Esophagus muscularis mucosa (tissue), 4 donors: ENCODE measurements at regions not wholly inside any gene's neighbourhood (a gene's known extent, or its start where the extent isn't known, plus 50 kb on each side); places are given as distances from the start of the nearest gene placed in this dataset.

Source experiments
- EP300 ChIP-seq: sonication (generic); formaldehyde crosslinking; IDR thresholded peaks from one replicate; pipeline ENCODE4 v1.6.1; 2017; ENCODE audit warnings: antibody characterized with exemption
- POLR2A ChIP-seq: fragments of 450-650 bp; IDR thresholded peaks from one replicate; pipeline ENCODE4 v1.6.1; 2017; ENCODE audit warnings: antibody characterized with exemption, moderate library complexity, mild to moderate bottlenecking, low read depth
- POLR2AphosphoS5 ChIP-seq, 2 donors: sonication (generic); formaldehyde crosslinking; IDR thresholded peaks; one replicate each; pipeline ENCODE4 v1.6.1; 2017; ENCODE audit warnings: antibody characterized with exemption in 2 of 2
- TF ChIP-seq, protein P1 (sequence below), 3 experiments: fragments of 200-600 bp in 2 of 3; fragments of 450-650 bp in 1 of 3; sonication (generic) in 2 of 3; IDR thresholded peaks; one replicate each; pipeline ENCODE4 v1.5.1; 2017 to 2019; ENCODE audit warnings: antibody characterized with exemption in 3 of 3, mild to moderate bottlenecking in 2 of 3, moderate library complexity in 1 of 3

DNA sequence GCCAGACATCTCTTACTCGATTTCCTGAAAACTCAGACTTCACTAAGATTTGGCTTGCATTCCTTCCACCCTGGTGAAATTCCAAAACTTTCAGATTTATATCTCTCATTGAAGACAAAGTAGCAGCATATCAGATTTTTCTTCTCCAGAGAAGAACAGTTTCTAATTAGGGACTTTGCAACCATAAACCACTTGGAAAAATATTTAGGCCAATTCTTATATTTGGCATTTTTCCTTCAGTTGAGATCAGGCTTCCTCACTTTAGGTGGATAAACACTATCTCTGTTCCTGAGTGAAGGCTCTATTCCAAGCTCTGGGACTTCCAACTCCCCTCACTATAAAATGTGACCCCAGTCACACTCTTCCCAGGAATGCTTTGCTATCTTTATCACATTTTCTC, 1434.3 kb upstream of the FLRT2 start:
- TF ChIP-seq POLR2A: no peak
- TF ChIP-seq, protein P1, sequence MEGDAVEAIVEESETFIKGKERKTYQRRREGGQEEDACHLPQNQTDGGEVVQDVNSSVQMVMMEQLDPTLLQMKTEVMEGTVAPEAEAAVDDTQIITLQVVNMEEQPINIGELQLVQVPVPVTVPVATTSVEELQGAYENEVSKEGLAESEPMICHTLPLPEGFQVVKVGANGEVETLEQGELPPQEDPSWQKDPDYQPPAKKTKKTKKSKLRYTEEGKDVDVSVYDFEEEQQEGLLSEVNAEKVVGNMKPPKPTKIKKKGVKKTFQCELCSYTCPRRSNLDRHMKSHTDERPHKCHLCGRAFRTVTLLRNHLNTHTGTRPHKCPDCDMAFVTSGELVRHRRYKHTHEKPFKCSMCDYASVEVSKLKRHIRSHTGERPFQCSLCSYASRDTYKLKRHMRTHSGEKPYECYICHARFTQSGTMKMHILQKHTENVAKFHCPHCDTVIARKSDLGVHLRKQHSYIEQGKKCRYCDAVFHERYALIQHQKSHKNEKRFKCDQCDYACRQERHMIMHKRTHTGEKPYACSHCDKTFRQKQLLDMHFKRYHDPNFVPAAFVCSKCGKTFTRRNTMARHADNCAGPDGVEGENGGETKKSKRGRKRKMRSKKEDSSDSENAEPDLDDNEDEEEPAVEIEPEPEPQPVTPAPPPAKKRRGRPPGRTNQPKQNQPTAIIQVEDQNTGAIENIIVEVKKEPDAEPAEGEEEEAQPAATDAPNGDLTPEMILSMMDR (IDR thresholded peaks at IDR 0.05): no peak
- TF ChIP-seq EP300: no peak
- TF ChIP-seq POLR2AphosphoS5 (IDR thresholded peaks at IDR 0.05): no peak
